Neural progenitor cell (in vitro differentiated cells): ENCODE measurements at regions not wholly inside any gene's neighbourhood (a gene's known extent, or its start where the extent isn't known, plus 50 kb on each side); places are given as distances from the start of the nearest gene placed in this dataset.
A peak's percentile ranks its signal among the peaks of the same experiment; 100 is the strongest.

Experiments
- DNase-seq: peaks from one replicate; pipeline ENCODE4 v3.0.0-alpha.2; 2016; ENCODE audit warnings: low spot score
- H2AFZ ChIP-seq: fragments of 200-600 bp; sonication (generic); replicated peaks from 2 replicates; pipeline ENCODE4 v1.6.1; 2016; ENCODE audit warnings: antibody characterized with exemption
- H3F3A ChIP-seq: fragments of 200-600 bp; sonication (generic); 2 replicates; pipeline ENCODE4 v1.6.1; 2016; ENCODE audit warnings: antibody characterized with exemption, low read depth
- H3K27ac ChIP-seq: fragments of 200-600 bp; sonication (generic); 2 replicates; pipeline ENCODE4 v1.5.1; 2016; ENCODE audit warnings: mild to moderate bottlenecking
- H3K27me3 ChIP-seq: fragments of 200-600 bp; sonication (generic); 2 replicates; pipeline ENCODE4 v1.6.1; 2016; ENCODE audit warnings: mild to moderate bottlenecking, moderate library complexity
- H3K36me3 ChIP-seq: fragments of 200-600 bp; sonication (generic); 2 replicates; pipeline ENCODE4 v1.5.1; 2016
- H3K4me1 ChIP-seq: fragments of 200-600 bp; sonication (generic); 2 replicates; pipeline ENCODE4 v1.6.1; 2016; ENCODE audit warnings: mixed run types
- H3K4me2 ChIP-seq: fragments of 200-600 bp; sonication (generic); 2 replicates; pipeline ENCODE4 v1.6.1; 2016
- H3K4me3 ChIP-seq: fragments of 200-600 bp; sonication (generic); 2 replicates; pipeline ENCODE4 v1.5.1; 2016
- H3K79me2 ChIP-seq: fragments of 200-600 bp; sonication (generic); 2 replicates; pipeline ENCODE4 v1.6.1; 2016; ENCODE audit warnings: low read depth
- H3K9ac ChIP-seq: fragments of 200-600 bp; sonication (generic); 2 replicates; pipeline ENCODE4 v1.6.1; 2016
- H3K9me3 ChIP-seq: fragments of 200-600 bp; sonication (generic); 2 replicates; pipeline ENCODE4 v1.5.1; 2016; ENCODE audit warnings: low read depth
- H4K20me1 ChIP-seq: fragments of 200-600 bp; sonication (generic); 2 replicates; pipeline ENCODE4 v1.6.1; 2016; ENCODE audit warnings: low read depth
- H3K27ac Mint-ChIP-seq: 3 replicates; pipeline ENCODE4 v1.8.0; 2021; ENCODE audit warnings: mixed read lengths
- H3K27me3 Mint-ChIP-seq: 2 replicates; pipeline ENCODE4 v1.8.0; 2022; ENCODE audit warnings: low read depth, mild to moderate bottlenecking, inconsistent platforms, moderate library complexity, mixed read lengths; ENCODE audit not compliant: insufficient read depth
- H3K36me3 Mint-ChIP-seq: 3 replicates; pipeline ENCODE4 v1.8.0; 2021; ENCODE audit warnings: mixed read lengths
- H3K4me1 Mint-ChIP-seq: 3 replicates; pipeline ENCODE4 v1.8.0; 2021; ENCODE audit warnings: mixed read lengths
- H3K4me3 Mint-ChIP-seq: 3 replicates; pipeline ENCODE4 v1.8.0; 2021; ENCODE audit warnings: mild to moderate bottlenecking, moderate library complexity, mixed read lengths
- H3K9me3 Mint-ChIP-seq: 3 replicates; pipeline ENCODE4 v1.8.0; 2020; ENCODE audit warnings: mixed read lengths
- CTCF ChIP-seq: fragments of 200-600 bp; sonication (generic); IDR thresholded peaks from 2 replicates; pipeline ENCODE4 v1.5.1; 2017; ENCODE audit warnings: antibody characterized with exemption, mild to moderate bottlenecking
- EZH2 ChIP-seq: fragments of 200-600 bp; sonication (generic); IDR thresholded peaks from 2 replicates; pipeline ENCODE4 v1.6.1; 2017; ENCODE audit warnings: antibody characterized with exemption, mild to moderate bottlenecking, moderate library complexity
- EZH2phosphoT487 ChIP-seq: fragments of 200-600 bp; sonication (generic); IDR thresholded peaks from 2 replicates; pipeline ENCODE4 v1.6.1; 2017; ENCODE audit warnings: antibody characterized with exemption

GRCh38 chr1:81550753-81551152 is 250.0 kb upstream of the ADGRL2 start:
- Mint-ChIP-seq H3K4me3 (no peak overlapping the region), H3K27ac (no peak overlapping the region), H3K4me1 (peaks cover 32% of the 10 kb centered on the region), H3K27me3 (peaks cover 4% of the 10 kb centered on the region), H3K36me3 (peaks cover 4% of the 10 kb centered on the region), H3K9me3 (peaks cover 2% of the 10 kb centered on the region)
- H4K20me1 ChIP-seq: no peaks in the 10 kb centered on the region
- H3K27ac ChIP-seq: no peak overlapping the region
- peaks cover 37% of the 10 kb centered on the region for H3F3A ChIP-seq
- no peak overlapping the region for H2AFZ ChIP-seq
- peaks cover 34% of the 10 kb centered on the region for H3K4me1 ChIP-seq
- H3K9me3 ChIP-seq: no peaks in the 10 kb centered on the region
- TF ChIP-seq EZH2phosphoT487 (no peak), EZH2 (no peak), CTCF (no peak)
- H3K79me2 ChIP-seq: no peaks in the 10 kb centered on the region
- H3K9ac ChIP-seq: no peak overlapping the region
- H3K4me2 ChIP-seq: no peak overlapping the region
- no peak for DNase-seq
- no peaks in the 10 kb centered on the region for H3K36me3 ChIP-seq
- H3K4me3 ChIP-seq: no peak overlapping the region
- no peaks in the 10 kb centered on the region for H3K27me3 ChIP-seq

GRCh38 chr1:81549588-81550127 is 251.1 kb upstream of the ADGRL2 start:
- Histone ChIP-seq H2AFZ (no peak overlapping the region), H4K20me1 (no peaks in the 10 kb centered on the region), H3K4me2 (no peak overlapping the region), H3K9me3 (no peaks in the 10 kb centered on the region), H3K36me3 (no peaks in the 10 kb centered on the region), H3K27ac (no peak overlapping the region), H3F3A (peaks cover 37% of the 10 kb centered on the region), H3K27me3 (no peaks in the 10 kb centered on the region), H3K79me2 (no peaks in the 10 kb centered on the region), H3K9ac (no peak overlapping the region), H3K4me1 (peaks cover 34% of the 10 kb centered on the region), H3K4me3 (no peak overlapping the region)
- no peak overlapping the region for H3K27ac Mint-ChIP-seq
- DNase-seq: peak; percentile 52
- peaks cover 32% of the 10 kb centered on the region for H3K4me1 Mint-ChIP-seq
- H3K27me3 Mint-ChIP-seq: peaks cover 4% of the 10 kb centered on the region
- no peak for TF ChIP-seq EZH2
- TF ChIP-seq EZH2phosphoT487: no peak
- peak; percentile 65 for TF ChIP-seq CTCF
- peaks cover 2% of the 10 kb centered on the region for H3K9me3 Mint-ChIP-seq
- no peak overlapping the region for H3K4me3 Mint-ChIP-seq
- H3K36me3 Mint-ChIP-seq: peaks cover 4% of the 10 kb centered on the region

- H2AFZ ChIP-seq: no peak overlapping the region
- no peaks in the 10 kb centered on the region for H3K9me3 ChIP-seq
- H4K20me1 ChIP-seq: no peaks in the 10 kb centered on the region
- Mint-ChIP-seq H3K9me3 (peaks cover 2% of the 10 kb centered on the region), H3K4me1 (peaks cover 32% of the 10 kb centered on the region), H3K27ac (no peak overlapping the region), H3K4me3 (no peak overlapping the region), H3K36me3 (peaks cover 4% of the 10 kb centered on the region), H3K27me3 (peaks cover 7% of the 10 kb centered on the region)
- no peak overlapping the region for H3K9ac ChIP-seq
- TF ChIP-seq EZH2phosphoT487 (no peak), EZH2 (no peak), CTCF (no peak)
- peak overlapping the region; percentile 96 for H3K27ac ChIP-seq
- no peaks in the 10 kb centered on the region for H3K36me3 ChIP-seq
- H3K4me2 ChIP-seq: no peak overlapping the region
- H3K4me1 ChIP-seq: peaks cover 34% of the 10 kb centered on the region
- no peak overlapping the region for H3K4me3 ChIP-seq
- DNase-seq: no peak
- H3K27me3 ChIP-seq: no peaks in the 10 kb centered on the region
- peaks cover 37% of the 10 kb centered on the region for H3F3A ChIP-seq
- no peaks in the 10 kb centered on the region for H3K79me2 ChIP-seq
These were observed 251.7 kb upstream of the ADGRL2 start for GRCh38 chr1:81548918-81549587.
